GM19240 (cell line): ENCODE measurements at regions not wholly inside any gene's neighbourhood (a gene's known extent, or its start where the extent isn't known, plus 50 kb on each side); places are given as distances from the start of the nearest gene placed in this dataset.
"Not testable (repeated sequence)": the region's sequence is repeated elsewhere in the genome, so short reads cannot be mapped to it uniquely, and the experiment has no call there.

ENCODE experiments used
- DNase-seq: peaks from one replicate; pipeline ENCODE4 v3.0.0; 2011; ENCODE audit warnings: low spot score; ENCODE audit not compliant: insufficient read length

DNA sequence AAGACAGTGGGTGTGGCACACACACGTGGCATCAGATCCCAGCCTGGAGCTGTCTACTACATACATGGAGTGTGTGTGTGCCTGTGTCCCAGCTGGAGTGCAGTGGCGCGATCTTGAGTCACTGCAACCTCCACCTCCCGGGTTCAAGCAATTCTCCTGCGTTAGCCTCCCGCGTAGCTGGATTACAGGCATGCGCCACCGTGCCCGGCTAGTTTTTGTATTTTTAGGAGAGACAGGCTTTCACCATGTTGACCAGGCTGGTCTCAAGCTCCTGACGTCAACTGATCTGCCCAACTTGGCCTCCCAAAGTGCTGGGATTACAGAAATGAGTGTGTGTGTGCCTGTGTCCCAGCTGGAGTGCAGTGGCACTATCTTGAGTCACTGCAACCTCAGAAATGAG is 108.8 kb downstream of the IL12A start:
- no peak for DNase-seq

DNA sequence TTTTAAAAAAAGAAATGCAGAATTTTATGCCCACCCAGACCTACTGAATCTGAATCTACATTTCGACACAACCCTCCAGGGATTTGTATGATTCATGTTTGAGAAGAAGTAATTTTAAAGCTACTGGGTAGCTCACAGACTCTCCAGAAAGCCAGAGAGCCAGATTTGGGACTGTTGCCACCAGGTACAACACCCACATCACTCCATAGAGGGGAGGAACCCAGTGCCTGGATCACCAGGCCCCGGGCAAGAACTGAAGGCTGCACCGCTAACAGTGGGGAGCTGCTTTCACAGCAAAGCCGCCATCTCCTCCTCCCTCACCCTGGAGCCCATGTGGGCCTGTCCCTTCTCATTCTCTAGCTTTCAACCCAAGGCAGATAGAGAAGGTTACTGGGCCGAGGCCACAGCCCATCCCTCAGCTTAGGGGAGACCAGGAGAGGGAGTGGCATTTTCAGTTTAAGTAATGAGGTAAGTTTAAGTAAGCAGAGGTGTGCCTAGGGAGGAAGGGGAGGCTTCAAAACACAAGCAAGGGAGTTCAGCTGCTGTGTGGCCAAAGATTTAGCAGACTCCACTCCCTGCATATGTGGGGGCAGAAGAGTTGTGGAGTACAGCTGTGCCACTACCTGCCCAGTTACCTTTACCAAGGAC is 109.8 kb downstream of the IL12A start:
- DNase-seq: no peak

DNA sequence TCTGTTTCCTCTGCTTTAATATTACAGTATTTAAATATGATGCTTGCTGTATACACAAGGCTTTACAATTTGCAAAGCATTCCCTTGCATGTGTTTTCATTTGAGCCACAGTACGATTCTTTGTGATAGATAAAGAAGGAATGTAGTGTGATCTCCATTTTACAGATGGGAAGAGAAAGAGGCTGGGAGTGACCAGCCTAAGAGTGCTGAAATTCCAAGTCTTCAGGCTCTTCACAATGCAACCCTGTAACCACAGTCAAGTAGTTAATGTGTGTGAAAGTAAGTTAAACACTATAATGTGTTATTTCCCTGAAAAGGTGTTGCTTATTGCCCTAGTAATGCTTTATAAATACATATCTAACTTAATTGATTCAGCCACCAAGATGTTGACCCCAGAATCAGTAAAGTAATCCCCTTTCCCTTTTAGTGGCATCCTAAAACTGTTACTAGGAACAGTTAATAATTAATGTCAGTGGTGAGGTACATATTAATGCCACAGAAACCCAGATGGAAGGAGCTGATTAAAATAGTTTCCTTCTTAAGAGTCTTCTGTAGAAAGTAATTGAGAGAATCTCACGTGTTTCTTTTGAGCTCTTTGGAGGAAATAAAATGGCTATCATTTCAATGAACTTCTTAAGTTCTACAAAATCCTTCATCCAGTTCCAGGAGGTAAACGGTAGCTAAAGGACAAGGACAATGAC is 110.4 kb downstream of the IL12A start:
- no peak for DNase-seq

DNA sequence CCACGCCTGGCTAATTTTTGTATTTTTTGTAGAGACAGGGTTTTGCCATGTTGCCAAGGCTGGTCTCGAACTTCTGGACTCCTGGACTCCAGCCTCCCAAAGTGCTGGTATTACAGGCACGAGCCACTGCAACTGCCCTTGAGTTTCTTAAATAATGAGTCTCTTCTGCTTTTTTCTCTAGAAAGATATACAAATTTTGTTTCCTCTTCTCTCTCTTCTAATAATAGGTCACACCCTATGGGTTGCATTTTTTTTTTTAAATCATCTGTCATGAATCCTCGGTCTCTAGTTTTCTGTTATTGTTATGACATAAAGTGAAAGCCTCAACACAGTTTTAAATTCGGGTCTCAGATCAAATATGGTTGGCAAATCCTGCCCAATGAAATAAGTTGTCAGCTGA is 111.2 kb downstream of the IL12A start:
- DNase-seq: peak; percentile 26

DNA sequence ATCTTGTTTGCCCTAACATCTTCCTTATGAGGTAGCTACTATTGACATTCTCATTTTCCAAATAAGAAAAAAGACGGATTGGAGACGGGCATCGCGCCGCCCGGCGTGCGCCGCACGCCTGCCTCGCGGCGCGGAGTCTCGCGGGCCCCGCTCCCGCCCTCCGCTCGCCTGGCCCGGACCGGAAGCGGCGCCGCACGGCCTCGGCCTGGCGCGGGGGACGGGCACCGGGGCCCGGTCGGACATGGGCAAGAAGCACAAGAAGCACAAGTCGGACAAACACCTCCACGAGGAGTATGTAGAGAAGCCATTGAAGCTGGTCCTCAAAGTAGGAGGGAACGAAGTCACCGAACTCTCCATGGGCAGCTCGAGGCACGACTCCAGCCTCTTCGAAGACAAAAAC is 112.0 kb downstream of the IL12A start:
- DNase-seq: no peak

DNA sequence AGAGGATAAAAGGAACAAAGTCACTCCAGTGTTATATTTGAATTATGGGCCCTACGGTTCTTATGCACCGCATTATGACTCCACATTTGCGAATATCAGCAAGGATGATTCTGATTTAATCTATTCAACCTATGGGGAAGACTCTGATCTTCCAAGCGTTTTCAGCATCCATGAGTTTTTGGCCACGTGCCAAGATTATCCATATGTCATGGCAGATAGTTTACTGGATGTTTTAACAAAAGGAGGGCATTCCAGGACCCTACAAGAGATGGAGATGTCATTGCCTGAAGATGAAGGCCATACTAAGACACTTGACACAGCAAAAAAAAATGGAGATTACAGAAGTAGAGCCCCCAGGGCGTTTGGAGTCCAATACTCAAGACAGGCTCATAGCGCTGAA is 113.4 kb downstream of the IL12A start:
- not testable (repeated sequence) for DNase-seq

DNA sequence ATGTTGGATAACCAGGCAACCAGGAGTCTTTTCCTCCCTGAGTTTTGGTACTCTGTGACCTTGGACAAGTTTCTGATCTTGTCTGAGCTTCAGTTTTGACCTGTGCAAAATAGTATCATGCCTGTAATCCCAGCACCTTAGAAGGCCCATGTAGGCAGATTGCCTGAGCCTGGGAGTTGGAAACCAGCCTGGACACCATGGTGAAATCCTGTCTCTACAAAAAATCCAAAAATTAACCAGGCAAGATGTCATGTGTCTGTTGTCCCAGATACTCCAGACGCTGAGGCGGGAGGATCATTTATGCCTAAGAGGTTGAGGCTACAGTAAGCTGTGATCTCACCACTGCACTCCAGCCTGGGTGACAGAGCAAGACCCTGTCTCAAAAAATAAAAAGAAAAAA is 114.8 kb downstream of the IL12A start:
- DNase-seq: no peak

DNA sequence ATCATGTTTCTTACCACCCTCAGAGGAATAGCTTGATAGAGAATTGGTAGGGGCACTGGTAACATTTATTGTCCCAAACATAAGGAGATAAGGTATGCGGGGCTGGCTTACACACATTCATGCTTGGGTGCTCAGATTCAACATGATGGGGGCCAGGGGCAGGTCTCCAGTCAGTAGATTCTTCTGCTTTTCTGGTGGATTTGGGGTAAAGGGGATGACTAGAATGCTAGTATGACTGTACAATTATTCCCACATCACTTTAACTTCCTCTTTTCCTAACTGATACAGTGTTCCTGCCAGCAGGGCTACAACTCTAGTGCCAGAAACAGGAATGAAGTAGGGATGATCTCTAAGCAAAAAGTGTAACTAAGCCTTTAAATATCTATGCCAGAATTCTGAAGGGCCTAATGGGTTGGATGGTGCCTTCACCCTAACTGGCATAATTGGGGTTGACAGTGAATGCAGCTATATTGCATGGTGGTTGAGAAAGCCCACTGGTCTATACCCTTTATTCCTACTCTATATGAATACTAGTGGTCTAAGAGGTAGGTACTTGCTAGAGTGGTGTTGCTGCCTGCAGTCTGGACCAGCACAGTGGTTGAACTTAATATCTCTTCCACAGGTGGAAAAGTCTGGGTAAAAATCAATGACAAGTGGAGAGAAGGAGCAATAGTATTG is 117.4 kb downstream of the IL12A start:
- DNase-seq: no peak

DNA sequence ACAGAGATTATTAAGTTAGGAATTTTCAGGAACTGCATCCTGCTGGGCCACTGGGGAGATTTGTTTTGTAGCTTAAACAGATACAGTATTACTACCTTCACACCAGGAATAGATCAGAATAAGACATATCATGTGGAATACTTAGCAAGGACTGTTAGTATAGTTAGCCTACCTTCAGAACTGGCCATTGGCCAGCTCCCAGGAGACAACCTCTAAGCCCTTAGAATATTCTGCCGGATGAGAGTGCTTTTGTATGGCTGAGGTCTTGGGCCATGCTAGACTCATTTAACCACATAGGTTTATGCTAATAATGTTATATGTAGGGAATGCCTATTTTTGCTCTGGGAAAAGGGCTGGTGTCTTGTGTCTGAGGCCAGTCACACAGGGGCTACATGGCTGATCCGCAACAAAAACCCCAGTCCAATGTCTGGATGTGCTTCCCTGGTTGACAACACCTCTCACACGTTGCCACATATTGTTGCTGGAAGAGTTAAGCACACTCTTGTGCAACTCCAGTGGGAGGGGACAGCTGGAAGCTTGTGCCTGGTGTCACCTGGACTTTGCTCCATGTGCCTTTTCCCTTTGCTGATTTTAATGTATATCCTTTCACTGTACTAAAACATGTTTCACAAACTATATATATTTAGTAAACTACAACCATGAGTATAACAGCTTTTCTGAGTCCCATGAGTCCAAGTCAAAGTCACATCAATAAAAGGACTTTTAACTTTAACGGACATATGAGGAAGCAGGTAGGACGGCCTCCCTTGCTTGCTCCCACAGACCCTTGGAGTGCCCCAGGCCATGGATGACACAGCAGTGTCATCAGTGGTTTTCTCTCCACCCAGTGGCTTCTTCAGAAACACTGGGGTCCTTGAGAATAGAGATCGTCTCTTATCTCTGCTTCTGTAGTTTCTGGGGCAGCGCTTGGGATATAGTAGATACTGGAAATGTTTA is 118.0 kb upstream of the C3orf80 start:
- no peak for DNase-seq

DNA sequence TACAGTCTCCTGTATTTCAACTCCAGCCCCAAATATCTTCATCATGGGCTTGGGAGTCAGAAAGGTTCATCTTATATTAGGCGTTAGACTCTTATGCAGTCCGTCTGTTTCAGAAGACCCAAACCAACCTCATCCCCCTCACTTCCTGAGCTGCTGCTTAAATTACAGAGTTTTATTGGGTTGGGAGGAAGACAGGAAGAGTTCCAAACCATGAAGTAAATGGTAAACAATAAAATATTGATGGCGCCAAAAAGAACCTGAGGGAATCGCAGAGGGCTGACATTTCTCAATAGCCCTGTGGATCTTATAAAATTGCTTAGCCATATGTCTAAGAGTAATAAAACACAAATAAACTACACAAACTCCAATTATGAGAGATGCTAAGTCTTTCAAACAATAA is 116.9 kb upstream of the C3orf80 start:
- DNase-seq: no peak

DNA sequence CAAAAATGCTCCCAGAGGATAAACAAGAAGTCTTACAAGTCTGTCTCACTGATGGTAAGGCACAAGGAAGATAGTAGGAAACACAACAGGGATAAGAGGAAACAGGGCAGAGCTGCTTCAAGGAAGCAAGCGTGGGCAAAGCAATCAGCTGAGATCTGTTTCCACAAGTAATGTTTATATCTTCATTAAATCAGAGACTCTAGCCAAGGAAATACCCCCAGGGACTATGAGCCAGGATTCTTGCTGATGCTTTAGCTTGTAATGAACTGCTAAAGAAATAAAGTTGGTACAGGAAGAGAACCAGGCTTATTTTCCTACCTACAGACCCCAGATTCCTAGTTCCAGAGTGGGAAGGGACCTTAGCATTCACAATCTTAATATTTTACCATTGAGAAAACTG is 112.7 kb upstream of the C3orf80 start:
- DNase-seq: no peak

DNA sequence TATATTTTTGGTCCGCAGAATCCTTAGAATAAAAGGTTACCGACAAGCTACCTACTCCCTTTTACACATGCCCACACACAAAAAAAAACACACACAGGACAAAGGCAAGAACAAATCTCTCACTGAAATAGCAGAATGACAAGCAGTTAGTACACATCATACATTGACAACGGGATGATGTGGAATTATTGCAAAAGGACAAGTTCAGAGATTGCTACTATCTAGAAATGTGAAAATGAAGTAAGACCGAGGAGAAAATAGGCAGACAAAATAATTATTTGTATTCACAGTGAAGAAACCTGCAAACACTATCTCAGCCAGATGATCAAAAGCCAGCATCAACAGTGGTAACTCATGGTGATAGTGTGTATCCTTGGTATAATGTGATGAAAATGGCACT is 112.2 kb upstream of the C3orf80 start:
- DNase-seq: no peak

DNA sequence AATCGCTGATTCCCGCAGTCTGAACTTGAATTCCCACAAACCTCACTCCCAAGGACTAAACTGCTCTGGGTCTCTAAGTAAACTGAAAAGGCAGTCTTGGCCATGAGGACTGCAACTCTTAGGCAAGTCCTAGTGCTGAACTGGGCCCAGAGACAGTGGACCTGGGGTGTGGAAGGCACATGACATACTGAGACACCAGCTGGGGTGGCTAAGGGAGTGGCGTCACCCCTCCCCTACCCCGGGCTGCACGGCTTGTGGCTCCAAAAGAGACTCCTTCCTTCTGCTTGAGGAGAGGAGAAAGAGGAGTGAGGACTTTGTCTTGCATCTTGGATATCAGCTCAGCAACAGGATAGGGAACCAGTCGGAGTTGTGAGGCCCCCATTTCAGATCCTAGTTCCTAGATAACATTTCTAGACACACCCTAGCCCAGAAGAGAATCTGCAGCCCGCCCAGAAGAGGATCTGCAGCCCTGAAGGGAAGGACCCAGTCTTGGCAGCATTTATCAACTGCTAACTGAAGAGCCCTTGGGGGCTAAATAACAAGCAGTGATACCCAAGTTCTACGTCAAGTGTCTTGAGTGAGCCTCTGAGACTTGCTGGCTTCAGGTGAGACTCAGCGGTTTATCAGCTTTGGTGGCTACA is 110.7 kb upstream of the C3orf80 start:
- DNase-seq: no peak

DNA sequence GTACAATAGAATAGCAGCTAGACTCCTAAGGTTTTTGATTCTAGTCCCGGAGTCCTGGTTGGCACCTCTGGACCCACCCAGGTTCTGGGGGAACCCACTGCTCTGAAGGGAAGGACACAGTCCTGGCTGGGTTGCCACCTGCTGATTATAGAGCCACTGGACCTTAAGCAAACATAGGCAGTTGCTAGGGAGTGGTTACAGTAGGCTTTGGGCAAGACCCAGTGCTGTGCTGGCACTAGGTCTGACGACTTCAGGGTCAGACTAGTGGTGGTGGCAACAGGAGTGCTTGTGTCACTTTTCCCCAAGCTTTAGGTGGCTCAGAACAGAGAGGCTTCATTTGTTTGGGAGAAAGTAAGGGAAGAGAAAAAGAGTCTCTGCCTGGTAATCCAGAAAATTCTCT is 109.8 kb upstream of the C3orf80 start:
- no peak for DNase-seq

DNA sequence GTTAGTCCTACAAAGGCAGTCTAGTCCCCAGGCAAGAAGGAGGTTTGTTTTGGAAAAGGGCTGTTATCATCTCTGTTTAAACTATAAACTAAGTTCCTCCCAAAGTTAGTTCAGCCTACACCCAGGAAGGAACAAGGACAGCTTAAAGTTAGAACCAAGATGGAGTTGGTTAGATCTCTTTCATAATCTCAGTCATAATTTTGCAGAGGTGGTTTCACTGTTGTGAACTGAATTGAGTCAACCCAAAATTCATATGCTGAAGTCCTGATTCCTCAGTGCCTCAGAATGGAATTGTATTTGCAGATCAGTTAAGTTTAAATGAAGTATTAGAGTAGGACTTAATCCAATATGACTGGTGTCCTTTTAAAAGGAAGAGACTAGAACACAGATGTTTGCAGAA is 101.0 kb upstream of the C3orf80 start:
- no peak for DNase-seq

DNA sequence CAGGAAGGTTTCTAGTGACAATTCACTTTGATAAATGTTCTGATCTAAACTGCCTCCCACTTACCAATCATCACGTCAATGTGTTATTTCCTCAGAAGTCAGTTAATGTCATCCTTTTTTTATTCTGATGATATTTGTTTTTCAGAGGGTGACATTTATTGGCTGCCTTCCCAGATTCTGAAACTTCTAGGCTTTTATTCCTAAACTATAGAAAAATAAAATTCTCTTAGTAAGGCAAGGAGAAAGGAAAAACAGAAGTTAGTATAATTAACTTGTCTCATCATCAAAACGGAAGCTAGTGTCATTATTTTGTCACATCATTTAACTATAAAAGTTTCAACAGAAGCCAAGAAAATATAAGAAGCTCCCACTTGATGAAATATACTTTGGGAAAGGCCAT is 100.0 kb upstream of the C3orf80 start:
- no peak for DNase-seq

DNA sequence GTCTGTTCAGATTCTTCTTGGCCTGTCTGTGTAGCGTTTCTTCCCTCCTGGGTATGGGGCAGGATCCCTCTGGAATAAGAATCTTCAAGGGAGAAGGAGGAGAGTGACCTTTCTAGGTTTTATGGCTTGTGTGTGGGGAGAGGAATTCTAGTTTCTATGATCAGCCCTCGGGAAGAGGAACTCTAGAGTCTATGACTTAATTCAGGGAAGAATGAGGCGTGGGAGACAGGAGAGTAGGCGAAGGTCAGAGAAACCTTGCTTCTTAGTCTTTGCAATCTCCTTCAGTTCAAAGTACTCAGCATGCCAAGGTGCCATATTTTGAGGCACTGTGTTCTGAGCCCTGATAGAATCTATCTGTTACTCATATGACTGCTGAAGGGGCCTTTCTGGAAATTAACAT is 99.2 kb upstream of the C3orf80 start:
- no peak for DNase-seq

DNA sequence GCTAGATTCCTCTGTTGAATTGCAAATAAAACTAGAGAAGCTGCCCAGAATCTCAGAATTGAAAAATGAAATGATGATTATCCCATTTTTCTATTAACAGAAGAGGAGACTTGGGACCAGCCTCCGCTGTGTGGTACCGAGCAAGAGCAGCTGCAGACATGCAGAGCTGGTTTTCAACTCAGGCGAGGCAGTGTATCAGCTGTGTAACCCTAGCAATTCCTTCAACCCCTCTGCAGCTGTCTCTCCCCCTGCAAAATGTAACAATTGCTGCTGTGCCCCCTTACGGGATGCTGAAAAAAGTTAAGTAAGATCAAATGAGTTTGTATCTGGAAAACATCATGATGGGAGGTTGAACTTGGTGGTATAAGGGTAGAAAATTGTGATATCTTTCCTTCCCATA is 98.5 kb upstream of the C3orf80 start:
- DNase-seq: no peak

DNA sequence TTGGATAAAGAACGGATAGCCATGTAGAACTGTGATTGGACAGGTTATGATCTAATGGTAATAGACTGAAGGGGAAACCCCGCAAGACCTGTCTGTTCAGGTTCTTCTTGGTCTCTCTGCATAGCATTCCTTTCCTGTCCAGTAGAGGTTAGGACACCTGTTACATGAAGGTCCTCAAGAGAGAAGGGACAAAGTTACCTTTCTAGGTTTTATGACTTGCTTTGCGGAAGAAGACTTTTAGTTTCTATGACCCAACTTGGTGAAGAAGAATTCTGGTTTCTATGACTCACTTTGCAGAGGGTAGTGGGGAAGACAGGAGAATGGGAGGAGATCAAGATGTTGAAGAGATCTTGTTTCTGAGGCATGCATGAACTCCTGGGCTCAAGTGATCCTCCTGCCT is 97.9 kb upstream of the C3orf80 start:
- DNase-seq: no peak

DNA sequence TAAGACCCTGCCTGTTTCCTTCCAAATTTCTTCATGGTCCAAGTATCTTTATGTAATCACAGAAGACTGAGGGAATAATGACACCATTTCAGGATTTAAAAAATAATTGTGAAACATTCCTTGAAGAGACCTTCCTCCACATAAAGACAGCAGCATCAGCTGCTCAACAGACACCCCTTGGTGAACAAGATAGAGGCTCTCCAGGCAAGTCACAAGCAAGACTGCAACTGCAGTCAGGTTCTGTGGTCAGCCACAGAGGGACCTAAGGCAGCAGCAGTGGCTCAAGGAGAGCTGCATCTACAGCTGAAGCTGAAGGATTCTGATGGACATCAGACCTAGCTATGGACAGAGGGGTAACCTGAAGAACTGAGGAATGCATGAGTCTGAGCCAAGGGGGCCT is 97.2 kb upstream of the C3orf80 start:
- no peak for DNase-seq

DNA sequence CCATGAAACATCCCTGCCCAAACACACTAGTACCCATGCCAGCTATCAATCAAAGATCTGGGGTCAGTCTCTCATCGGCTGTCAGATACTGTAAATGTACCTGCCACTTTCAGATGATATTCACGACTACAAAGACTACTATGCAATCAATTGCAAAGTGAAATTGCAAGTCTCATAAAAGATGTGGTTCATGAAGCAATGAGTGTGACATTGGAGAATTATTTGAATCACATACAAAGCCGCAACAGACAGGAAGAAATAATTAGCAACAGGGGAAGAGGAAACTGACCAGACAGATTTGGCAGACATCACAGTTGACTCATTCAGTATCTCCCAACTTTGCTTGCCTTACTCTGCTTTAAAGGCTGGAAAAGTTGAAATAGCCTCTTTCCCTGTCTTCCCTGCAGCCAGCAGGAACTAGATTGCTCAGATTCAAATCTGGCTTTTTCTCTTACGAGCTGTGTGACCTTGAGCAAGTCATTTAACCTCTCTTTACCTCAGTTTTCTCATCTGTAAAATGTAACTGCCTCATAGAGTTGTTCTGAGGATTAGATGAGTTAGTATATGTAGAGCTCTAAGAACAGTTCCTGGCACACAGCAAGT is 95.7 kb upstream of the C3orf80 start:
- DNase-seq: no peak
